Karpas-422 (cell line): ENCODE measurements at regions not wholly inside any gene's neighbourhood (a gene's known extent, or its start where the extent isn't known, plus 50 kb on each side); places are given as distances from the start of the nearest gene placed in this dataset.

Source experiments
- DNase-seq: peaks from one replicate; pipeline ENCODE4 v3.0.0-alpha.2; 2015
- H2AFZ ChIP-seq: fragments of 200-600 bp; sonication (generic); 2 replicates; pipeline ENCODE4 v1.6.1; 2014; ENCODE audit warnings: antibody characterized with exemption, low read length, mixed read lengths
- H3K27ac ChIP-seq: fragments of 200-600 bp; sonication (generic); 2 replicates; pipeline ENCODE4 v1.5.1; 2014; ENCODE audit warnings: mild to moderate bottlenecking, low read length, moderate library complexity
- H3K27me3 ChIP-seq: fragments of 200-600 bp; sonication (generic); 2 replicates; pipeline ENCODE4 v1.6.1; 2014; ENCODE audit warnings: low read length, mixed read lengths
- H3K36me3 ChIP-seq: fragments of 200-600 bp; sonication (generic); 2 replicates; pipeline ENCODE4 v1.6.1; 2014; ENCODE audit warnings: low read length, mixed read lengths; ENCODE audit not compliant: insufficient read depth
- H3K4me1 ChIP-seq: fragments of 200-600 bp; sonication (generic); 2 replicates; pipeline ENCODE4 v1.6.1; 2014; ENCODE audit warnings: mild to moderate bottlenecking, low read length, mixed read lengths
- H3K4me2 ChIP-seq: fragments of 200-600 bp; sonication (generic); 2 replicates; pipeline ENCODE4 v1.6.1; 2014; ENCODE audit warnings: low read length, low read depth, mild to moderate bottlenecking; ENCODE audit not compliant: poor library complexity, severe bottlenecking
- H3K4me3 ChIP-seq: fragments of 200-600 bp; sonication (generic); 2 replicates; pipeline ENCODE4 v1.5.1; 2014; ENCODE audit warnings: mild to moderate bottlenecking, antibody characterized with exemption, low read length, mixed read lengths
- H3K79me2 ChIP-seq: fragments of 200-600 bp; sonication (generic); 2 replicates; pipeline ENCODE4 v1.6.1; 2014; ENCODE audit warnings: mild to moderate bottlenecking, low read length, mixed read lengths
- H3K9ac ChIP-seq: fragments of 200-600 bp; sonication (generic); 2 replicates; pipeline ENCODE4 v1.6.0; 2014; ENCODE audit warnings: low read length
- H3K9me2 ChIP-seq: fragments of 200-600 bp; sonication (generic), shearing (Covaris generic); replicated peaks from 2 replicates; pipeline ENCODE4 v1.6.0; 2014; ENCODE audit warnings: mild to moderate bottlenecking, low read length, moderate library complexity; ENCODE audit not compliant: insufficient read depth
- H3K9me3 ChIP-seq: fragments of 300-700, 200-600 bp; sonication (generic); 2 replicates; pipeline ENCODE4 v1.6.1; 2014; ENCODE audit warnings: low read length, mixed read lengths
- H4K20me1 ChIP-seq: fragments of 200-600 bp; sonication (generic); 2 replicates; pipeline ENCODE4 v1.6.1; 2014; ENCODE audit warnings: mild to moderate bottlenecking, antibody characterized with exemption, low read length, low read depth; ENCODE audit not compliant: insufficient read depth

GRCh38 chr6:14317387-14317970 lies 199.9 kb downstream of the CD83 start:
- Histone ChIP-seq H3K27ac (no peak overlapping the region), H2AFZ (no peak overlapping the region), H3K4me2 (no peak overlapping the region), H3K27me3 (no peaks in the 10 kb centered on the region), H3K4me1 (no peaks in the 10 kb centered on the region), H3K79me2 (no peaks in the 10 kb centered on the region), H3K9me2 (no peaks in the 10 kb centered on the region), H3K9ac (no peak overlapping the region), H4K20me1 (no peaks in the 10 kb centered on the region), H3K36me3 (no peaks in the 10 kb centered on the region), H3K4me3 (no peak overlapping the region), H3K9me3 (no peaks in the 10 kb centered on the region)
- DNase-seq: no peak

DNA sequence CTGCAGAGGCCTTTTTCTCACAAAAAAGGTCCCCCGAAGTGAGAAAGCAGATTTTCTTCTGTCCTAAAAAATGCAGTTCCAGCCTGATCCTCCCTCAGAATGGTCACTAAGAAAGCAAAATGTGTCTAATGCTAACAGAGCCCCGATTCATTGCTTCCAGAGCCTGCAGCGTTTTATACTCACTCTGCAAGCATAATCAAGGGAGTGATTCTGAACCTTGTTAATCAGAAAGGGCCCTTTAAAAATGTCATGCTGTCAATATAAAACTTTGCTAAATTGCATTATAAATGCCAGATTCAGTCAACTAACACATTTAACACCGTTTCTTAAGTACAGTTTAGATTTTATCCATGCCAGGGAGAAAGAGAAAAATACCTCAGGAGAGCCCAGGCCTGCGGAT lies 202.8 kb downstream of the CD83 start:
- no peaks in the 10 kb centered on the region for H3K36me3 ChIP-seq
- H3K27me3 ChIP-seq: no peaks in the 10 kb centered on the region
- no peak overlapping the region for H3K4me2 ChIP-seq
- no peaks in the 10 kb centered on the region for H3K4me1 ChIP-seq
- no peak for DNase-seq
- H3K27ac ChIP-seq: no peak overlapping the region
- H3K9me3 ChIP-seq: no peaks in the 10 kb centered on the region
- H3K9me2 ChIP-seq: no peaks in the 10 kb centered on the region
- no peak overlapping the region for H3K9ac ChIP-seq
- H2AFZ ChIP-seq: no peak overlapping the region
- no peaks in the 10 kb centered on the region for H4K20me1 ChIP-seq
- H3K4me3 ChIP-seq: no peak overlapping the region
- H3K79me2 ChIP-seq: no peaks in the 10 kb centered on the region

GRCh38 chr6:14321992-14322772 lies 204.6 kb downstream of the CD83 start:
- H3K9me2 ChIP-seq: no peaks in the 10 kb centered on the region
- H2AFZ ChIP-seq: no peak overlapping the region
- no peaks in the 10 kb centered on the region for H3K9me3 ChIP-seq
- H3K79me2 ChIP-seq: no peaks in the 10 kb centered on the region
- no peaks in the 10 kb centered on the region for H3K36me3 ChIP-seq
- H3K4me2 ChIP-seq: no peak overlapping the region
- H4K20me1 ChIP-seq: no peaks in the 10 kb centered on the region
- no peak overlapping the region for H3K27ac ChIP-seq
- no peaks in the 10 kb centered on the region; the same call in 1 of the 2 replicates for H3K27me3 ChIP-seq
- no peaks in the 10 kb centered on the region for H3K4me1 ChIP-seq
- no peak overlapping the region for H3K4me3 ChIP-seq
- no peak for DNase-seq
- H3K9ac ChIP-seq: no peak overlapping the region

DNA sequence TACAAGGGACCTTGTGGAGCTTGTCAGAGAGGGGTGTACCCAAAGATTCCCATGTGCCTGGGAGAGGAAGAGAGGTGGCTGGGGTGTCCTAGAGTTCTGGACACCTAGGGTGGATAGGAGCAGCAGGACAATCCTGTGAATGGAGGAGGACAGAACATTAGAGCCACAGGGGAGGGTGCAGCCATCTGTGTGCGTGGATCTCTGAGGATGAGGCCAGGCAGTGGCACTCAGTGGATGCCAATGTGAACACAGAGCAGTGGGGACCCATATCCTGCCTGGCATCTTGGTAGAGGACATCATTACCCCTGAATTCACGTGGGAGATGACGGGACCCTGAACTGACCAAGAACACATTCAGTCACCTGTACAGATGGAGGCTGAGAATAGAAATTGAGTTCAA lies 205.3 kb downstream of the CD83 start:
- Histone ChIP-seq H3K9me3 (no peaks in the 10 kb centered on the region), H3K4me1 (no peaks in the 10 kb centered on the region), H3K4me3 (no peak overlapping the region), H4K20me1 (no peaks in the 10 kb centered on the region), H3K36me3 (no peaks in the 10 kb centered on the region), H3K9me2 (no peaks in the 10 kb centered on the region), H3K9ac (no peak overlapping the region), H3K27me3 (no peaks in the 10 kb centered on the region; the same call in 1 of the 2 replicates), H3K79me2 (no peaks in the 10 kb centered on the region), H3K27ac (no peak overlapping the region), H3K4me2 (no peak overlapping the region), H2AFZ (no peak overlapping the region)
- no peak for DNase-seq

DNA sequence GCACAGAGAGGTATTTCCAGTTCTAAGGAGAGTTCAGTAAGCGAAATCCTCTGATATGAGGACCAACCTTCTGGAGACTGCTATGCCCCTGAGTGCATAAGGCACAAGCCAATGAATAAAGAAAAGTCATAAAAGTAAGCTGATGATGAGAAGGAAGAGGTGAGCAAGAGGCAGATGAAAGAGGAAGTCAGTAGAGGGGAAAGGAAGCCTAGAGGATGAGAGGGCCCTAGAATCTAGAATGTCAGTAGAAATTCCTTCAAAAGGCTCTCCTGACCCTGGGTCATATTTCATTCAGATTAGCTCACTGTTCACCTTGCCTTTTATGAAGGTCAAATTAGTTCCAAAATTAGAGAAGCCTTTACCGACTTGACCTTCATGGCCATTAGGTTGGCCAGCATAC lies 209.2 kb downstream of the CD83 start:
- Histone ChIP-seq H3K4me1 (no peaks in the 10 kb centered on the region), H2AFZ (no peak overlapping the region), H3K9ac (no peak overlapping the region), H3K27ac (no peak overlapping the region), H3K9me2 (no peaks in the 10 kb centered on the region), H3K79me2 (no peaks in the 10 kb centered on the region), H4K20me1 (no peaks in the 10 kb centered on the region), H3K4me2 (no peak overlapping the region), H3K27me3 (no peaks in the 10 kb centered on the region; the same call in 1 of the 2 replicates), H3K36me3 (no peaks in the 10 kb centered on the region), H3K4me3 (no peak overlapping the region), H3K9me3 (no peaks in the 10 kb centered on the region)
- no peak for DNase-seq

DNA sequence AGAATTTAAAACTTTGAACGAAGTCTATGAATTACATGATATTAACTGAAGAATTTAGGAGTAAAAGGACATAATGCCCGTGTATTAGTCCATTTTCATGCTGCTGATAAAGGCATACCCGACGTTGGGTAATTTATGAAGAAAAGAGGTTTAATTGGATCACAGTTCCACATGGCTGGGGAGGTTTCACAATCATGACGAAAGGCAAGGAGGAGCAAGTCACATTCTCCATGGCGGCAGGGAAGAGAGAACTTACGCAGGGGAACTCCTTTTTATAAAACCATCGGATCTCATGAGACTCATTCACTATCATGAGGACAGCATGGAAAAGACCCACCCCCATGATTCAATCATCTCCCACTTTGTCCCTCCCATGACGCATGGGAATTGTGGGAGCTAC lies 210.6 kb downstream of the CD83 start:
- no peak overlapping the region for H3K4me3 ChIP-seq
- no peaks in the 10 kb centered on the region for H3K9me2 ChIP-seq
- H3K79me2 ChIP-seq: no peaks in the 10 kb centered on the region
- H3K4me2 ChIP-seq: no peak overlapping the region
- H4K20me1 ChIP-seq: no peaks in the 10 kb centered on the region
- no peak overlapping the region for H2AFZ ChIP-seq
- H3K27me3 ChIP-seq: no peaks in the 10 kb centered on the region; the same call in 1 of the 2 replicates
- no peak for DNase-seq
- no peak overlapping the region for H3K27ac ChIP-seq
- H3K36me3 ChIP-seq: no peaks in the 10 kb centered on the region
- no peaks in the 10 kb centered on the region for H3K4me1 ChIP-seq
- H3K9ac ChIP-seq: no peak overlapping the region
- H3K9me3 ChIP-seq: no peaks in the 10 kb centered on the region

DNA sequence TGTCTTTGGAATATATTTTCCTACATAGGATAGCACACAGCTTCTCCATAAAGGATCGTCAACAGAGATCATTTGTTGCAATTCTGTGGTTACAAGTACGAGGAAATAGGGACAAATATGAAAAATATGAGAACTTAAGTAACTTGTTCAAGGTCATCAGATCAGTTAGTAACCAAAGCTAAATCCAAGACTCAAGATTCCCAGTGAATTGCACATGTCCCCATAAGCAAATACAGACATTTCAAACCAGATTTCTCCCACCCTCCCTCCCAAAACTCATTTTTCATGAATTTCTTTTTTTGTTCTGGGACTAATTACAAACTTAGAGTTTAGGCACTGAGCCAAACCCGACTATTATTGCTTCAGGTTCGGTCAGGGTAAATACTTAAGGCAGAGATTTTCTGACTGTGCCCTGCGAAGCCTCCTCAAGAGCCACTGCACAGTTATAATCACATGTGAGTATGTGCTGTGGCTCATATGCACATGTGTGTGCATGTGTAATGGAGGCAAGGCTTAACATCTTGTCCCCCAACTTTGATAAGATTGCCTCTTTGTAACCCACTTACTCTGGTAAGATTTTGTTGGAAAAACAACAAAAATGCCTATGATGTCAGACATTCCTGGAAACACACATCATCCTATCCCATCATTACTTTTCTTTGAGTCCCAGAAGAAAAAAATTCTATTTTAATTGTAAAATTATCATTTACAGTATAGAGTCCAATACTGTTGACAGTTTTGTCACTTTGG lies 216.2 kb downstream of the CD83 start:
- Histone ChIP-seq H3K4me2 (no peak overlapping the region), H3K9ac (no peak overlapping the region), H3K9me2 (no peaks in the 10 kb centered on the region), H3K4me3 (no peak overlapping the region), H3K79me2 (no peaks in the 10 kb centered on the region), H3K36me3 (no peaks in the 10 kb centered on the region), H4K20me1 (no peaks in the 10 kb centered on the region), H3K27me3 (0 out of 2 replicates have a peak, but pooled peaks cover 3% of the 10 kb centered on the region), H2AFZ (no peak overlapping the region), H3K9me3 (no peaks in the 10 kb centered on the region), H3K4me1 (no peaks in the 10 kb centered on the region), H3K27ac (no peak overlapping the region)
- DNase-seq: no peak

DNA sequence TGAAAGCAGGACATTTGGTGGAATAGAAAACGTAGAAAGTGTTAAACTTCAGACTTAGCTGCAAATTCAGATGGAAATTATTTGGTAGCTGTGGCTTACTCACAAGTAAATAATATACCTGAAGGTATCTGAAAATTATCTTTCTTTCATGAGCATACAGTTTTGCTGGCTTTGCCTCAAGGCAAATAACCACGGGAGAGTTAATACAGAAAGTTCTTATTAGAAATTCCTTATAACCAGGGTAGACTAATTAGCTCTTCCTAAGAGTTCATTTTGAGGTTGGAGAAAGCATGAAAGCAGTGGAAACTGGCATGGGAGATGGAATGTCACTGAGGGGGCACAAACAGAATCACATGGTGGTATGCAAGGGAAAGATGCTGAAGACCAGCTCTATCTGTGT lies 217.5 kb downstream of the CD83 start:
- H3K36me3 ChIP-seq: no peaks in the 10 kb centered on the region
- H3K27ac ChIP-seq: no peak overlapping the region
- H4K20me1 ChIP-seq: no peaks in the 10 kb centered on the region
- H3K79me2 ChIP-seq: no peaks in the 10 kb centered on the region
- H2AFZ ChIP-seq: no peak overlapping the region
- no peak overlapping the region for H3K4me2 ChIP-seq
- H3K9me3 ChIP-seq: no peaks in the 10 kb centered on the region
- no peak for DNase-seq
- 0 out of 2 replicates have a peak, but pooled peaks cover 3% of the 10 kb centered on the region for H3K27me3 ChIP-seq
- H3K9ac ChIP-seq: no peak overlapping the region
- no peak overlapping the region for H3K4me3 ChIP-seq
- no peaks in the 10 kb centered on the region for H3K9me2 ChIP-seq
- H3K4me1 ChIP-seq: no peaks in the 10 kb centered on the region
